Spleen (tissue), 11 donors: ENCODE measurements at regions not wholly inside any gene's neighbourhood (a gene's known extent, or its start where the extent isn't known, plus 50 kb on each side); places are given as distances from the start of the nearest gene placed in this dataset.

Experiments
- DNase-seq: peaks from one replicate; pipeline ENCODE4 v3.0.0-alpha.2; 2020
- H3K27ac ChIP-seq, 8 donors: fragments of 200-600 bp; sonication (generic) in 7 of 8; 1 replicate in 4 of 8; 2 replicates in 4 of 8; pipeline versions ENCODE4 v1.5.0 to v1.8.0; 2016 to 2021; ENCODE audit warnings: inconsistent platforms in 4 of 8, mild to moderate bottlenecking in 4 of 8, moderate library complexity in 1 of 8
- H3K27me3 ChIP-seq, 7 donors: fragments of 200-600 bp; sonication (generic) in 6 of 7; replicated peaks in 1 of 7; 1 replicate in 4 of 7; 2 replicates in 3 of 7; pipeline versions ENCODE4 v1.5.0 to v1.8.0; 2016 to 2021; ENCODE audit warnings: inconsistent platforms in 3 of 7, mild to moderate bottlenecking in 1 of 7
- H3K36me3 ChIP-seq, 6 donors: fragments of 200-600 bp; sonication (generic) in 5 of 6; 1 replicate in 4 of 6; 2 replicates in 2 of 6; pipeline versions ENCODE4 v1.5.0 to v1.8.0; 2016 to 2021; ENCODE audit warnings: inconsistent platforms in 2 of 6
- H3K4me1 ChIP-seq, 6 donors: fragments of 200-600 bp; sonication (generic) in 5 of 6; 1 replicate in 3 of 6; 2 replicates in 3 of 6; pipeline versions ENCODE4 v1.5.0 to v1.8.0; 2016 to 2021; ENCODE audit warnings: inconsistent platforms in 3 of 6
- H3K4me3 ChIP-seq, 8 donors: fragments of 200-600 bp; sonication (generic) in 7 of 8; 1 replicate in 4 of 8; 2 replicates in 4 of 8; pipeline versions ENCODE4 v1.5.0 to v1.8.0; 2016 to 2021; ENCODE audit warnings: inconsistent platforms in 4 of 8, mild to moderate bottlenecking in 4 of 8, moderate library complexity in 2 of 8
- H3K9me3 ChIP-seq, 8 donors: fragments of 200-600 bp; sonication (generic) in 7 of 8; 1 replicate in 4 of 8; 2 replicates in 4 of 8; pipeline versions ENCODE4 v1.5.0 to v1.8.0; 2016 to 2021; ENCODE audit warnings: inconsistent platforms in 4 of 8
- CTCF ChIP-seq, 11 experiments: fragments of 200-600 bp in 7 of 11; fragments of 450-650 bp in 4 of 11; sonication (generic) in 4 of 11; IDR thresholded peaks in 8 of 11; conservative IDR thresholded peaks in 3 of 11; 1 replicate in 7 of 11; 2 replicates in 4 of 11; pipeline versions ENCODE4 v1.4.0 to v1.8.0; 2016 to 2021; ENCODE audit warnings: antibody characterized with exemption in 11 of 11, inconsistent platforms in 4 of 11, mild to moderate bottlenecking in 1 of 11
- POLR2A ChIP-seq, 3 donors: fragments of 450-650 bp; IDR thresholded peaks; one replicate each; pipeline ENCODE4 v1.5.1; 2017; ENCODE audit warnings: antibody characterized with exemption in 3 of 3, mild to moderate bottlenecking in 1 of 3
- POLR2AphosphoS5 ChIP-seq, 3 donors: sonication (generic); formaldehyde crosslinking; IDR thresholded peaks; one replicate each; pipeline ENCODE4 v1.5.1; 2017; ENCODE audit warnings: antibody characterized with exemption in 3 of 3
- WGBS, 5 donors: extraction: QIAGEN DNeasy Blood & Tissue Kit in 3 of 5; methylation state at CpG; one replicate each; pipeline versions ENCODE4 v1.1.5 to v1.1.7; 2013 to 2018; 5-methylcytosine and 5-hydroxymethylcytosine counted together
- intact Hi-C: fragments of 100-400 bp; cut with DNase I; formaldehyde crosslinking; loops from one replicate; pipeline ENCODE4 v1.15.0; 2023; ENCODE audit warnings: low total_unique reads
- donor health status: healthy with polysubstance abuse.
- donor health status: DM: no; HTN: no; CAD: no; lungs with moderate emphysema.
- donor health status: DM: no; HTN: no; CAD: no.
- donor health status: Bipolar disorder and iron deficiency.
- donor health status: healthy.
- donor health status: DM: no; HTN: no; CAD: no.
- donor health status: DM: yes; HTN: yes; CAD: no.

- H3K4me1 ChIP-seq, result peaks cover 0 to 27% (median 6%) of the 10 kb centered on the region in 6 donors
- intact Hi-C loops, result no loop called here
- H3K36me3 ChIP-seq, result no peaks in the 10 kb centered on the region
- no peak for TF ChIP-seq POLR2AphosphoS5 (IDR thresholded peaks at IDR 0.05)
- no peak for TF ChIP-seq POLR2A (IDR thresholded peaks at IDR 0.05)
- TF ChIP-seq CTCF (IDR thresholded peaks at IDR 0.05 in 8 of 11, conservative IDR thresholded peaks at IDR 0.05 in 3 of 11), result peak in 9 of 11 experiments; percentile 17 to 66 (median 47)
- no peak overlapping the region for H3K4me3 ChIP-seq
- WGBS, 5 donors, result 46 to 58% (median 57%) methylated on average over 9 of the region's 9 CpGs
- H3K27ac ChIP-seq, result no peak overlapping the region
- peaks cover 0 to 5% (median 0%) of the 10 kb centered on the region in 7 donors for H3K27me3 ChIP-seq
- peaks cover 0 to 8% (median 0%) of the 10 kb centered on the region in 8 donors for H3K9me3 ChIP-seq
- no peak for DNase-seq
Measured at GRCh38 chr5:6837519-6838110, 124.4 kb downstream of the TENT4A start.

- H3K9me3 ChIP-seq, result peaks cover 0 to 8% (median 0%) of the 10 kb centered on the region in 8 donors
- no peaks in the 10 kb centered on the region for H3K36me3 ChIP-seq
- peaks cover 0 to 5% (median 0%) of the 10 kb centered on the region in 7 donors for H3K27me3 ChIP-seq
- no peak overlapping the region for H3K27ac ChIP-seq
- TF ChIP-seq CTCF (IDR thresholded peaks at IDR 0.05 in 8 of 11, conservative IDR thresholded peaks at IDR 0.05 in 3 of 11) (no peak), POLR2AphosphoS5 (IDR thresholded peaks at IDR 0.05) (no peak), POLR2A (IDR thresholded peaks at IDR 0.05) (no peak)
- WGBS, 5 donors, result 26 to 57% (median 35%) methylated on average over 6 of the region's 6 CpGs
- no peak for DNase-seq
- H3K4me1 ChIP-seq, result peaks cover 0 to 19% (median 6%) of the 10 kb centered on the region in 6 donors
- intact Hi-C loops, result no loop called here
- no peak overlapping the region for H3K4me3 ChIP-seq
Measured at GRCh38 chr5:6838736-6839135, 125.5 kb downstream of the TENT4A start.

- intact Hi-C loops, result no loop called here
- TF ChIP-seq POLR2A (IDR thresholded peaks at IDR 0.05) (no peak), POLR2AphosphoS5 (IDR thresholded peaks at IDR 0.05) (no peak), CTCF (IDR thresholded peaks at IDR 0.05 in 8 of 11, conservative IDR thresholded peaks at IDR 0.05 in 3 of 11) (no peak)
- Histone ChIP-seq H3K27ac (no peak overlapping the region), H3K36me3 (no peaks in the 10 kb centered on the region), H3K9me3 (peaks cover 0 to 8% (median 0%) of the 10 kb centered on the region in 8 donors), H3K27me3 (peaks cover 0 to 5% (median 0%) of the 10 kb centered on the region in 7 donors), H3K4me1 (peaks cover 0 to 19% (median 6%) of the 10 kb centered on the region in 6 donors), H3K4me3 (no peak overlapping the region)
- no peak for DNase-seq
- 53 to 69% (median 57%) methylated on average over 6 to 7 of the region's 7 CpGs for WGBS, 5 donors
Measured at GRCh38 chr5:6840136-6840793, 127.0 kb downstream of the TENT4A start.

- Histone ChIP-seq H3K4me1 (peaks cover 0 to 18% (median 6%) of the 10 kb centered on the region in 6 donors), H3K27ac (no peak overlapping the region), H3K27me3 (peaks cover 0 to 3% (median 0%) of the 10 kb centered on the region in 7 donors), H3K36me3 (no peaks in the 10 kb centered on the region), H3K4me3 (no peak overlapping the region), H3K9me3 (peaks cover 0 to 3% (median 0%) of the 10 kb centered on the region in 8 donors)
- TF ChIP-seq POLR2AphosphoS5 (IDR thresholded peaks at IDR 0.05), result no peak
- TF ChIP-seq POLR2A (IDR thresholded peaks at IDR 0.05), result no peak
- TF ChIP-seq CTCF (IDR thresholded peaks at IDR 0.05 in 8 of 11, conservative IDR thresholded peaks at IDR 0.05 in 3 of 11), result no peak
- WGBS, 5 donors, result 76 to 92% (median 85%) methylated on average over 2 of the region's 2 CpGs
- DNase-seq, result no peak
- intact Hi-C loops, result no loop called here
Measured at GRCh38 chr5:6843335-6843734, 130.1 kb downstream of the TENT4A start.
